H1 (cell line): ENCODE measurements at regions not wholly inside any gene's neighbourhood (a gene's known extent, or its start where the extent isn't known, plus 50 kb on each side); places are given as distances from the start of the nearest gene placed in this dataset.

ENCODE experiments used
- CTCF ChIA-PET: fragments of 300-600 bp; sonication (Branson Sonifier 250); formaldehyde crosslinking; loops from one replicate; lab custom pipeline; 2021; ENCODE audit not compliant: partially characterized antibody; lab: Charles Lee
- POLR2A ChIA-PET: fragments of 300-600 bp; sonication (Branson Sonifier 250); formaldehyde crosslinking; loops from one replicate; lab custom pipeline; 2021; ENCODE audit warnings: inconsistent platforms; ENCODE audit not compliant: partially characterized antibody; lab: Charles Lee
- DNase-seq, 2 experiments: peaks; one replicate each; pipeline versions ENCODE4 v3.0.0 to v3.0.0-alpha.2; 2010 to 2022; ENCODE audit warnings: low spot score in 2 of 2, low read depth in 1 of 2, mixed read lengths in 1 of 2
- FAIRE-seq: peaks from 2 replicates; lab custom pipeline; 2011; peaks lifted over from hg19 to GRCh38; lab: Jason Lieb, UNC
- H2AFZ ChIP-seq: 2 replicates; pipeline ENCODE4 v1.8.1; 2012; ENCODE audit warnings: low read length, inconsistent platforms
- H2AK5ac ChIP-seq: 2 replicates; pipeline ENCODE4 v1.6.1; 2013; ENCODE audit warnings: low read depth, low read length
- H2BK120ac ChIP-seq: replicated peaks from 2 replicates; pipeline ENCODE3; 2013; ENCODE audit warnings: low read depth, low read length, inconsistent platforms
- H2BK12ac ChIP-seq: 2 replicates; pipeline ENCODE4 v1.6.1; 2013; ENCODE audit warnings: low read depth, low read length
- H2BK15ac ChIP-seq: 2 replicates; pipeline ENCODE4 v1.6.1; 2013; ENCODE audit warnings: low read length
- H2BK20ac ChIP-seq: 2 replicates; pipeline ENCODE4 v1.6.1; 2013; ENCODE audit warnings: low read length
- H2BK5ac ChIP-seq: 2 replicates; pipeline ENCODE4 v1.6.1; 2013; ENCODE audit warnings: low read depth, low read length
- H3K14ac ChIP-seq: 2 replicates; pipeline ENCODE4 v1.6.1; 2013; ENCODE audit warnings: inconsistent platforms; ENCODE audit not compliant: insufficient read length
- H3K18ac ChIP-seq: 2 replicates; pipeline ENCODE4 v1.6.1; 2013; ENCODE audit warnings: low read length; ENCODE audit errors: extremely low read depth
- H3K23ac ChIP-seq: 2 replicates; pipeline ENCODE4 v1.6.1; 2013; ENCODE audit warnings: inconsistent platforms; ENCODE audit not compliant: insufficient read length
- H3K23me2 ChIP-seq: 2 replicates; pipeline ENCODE4 v1.6.1; 2013; ENCODE audit warnings: low read depth, low read length
- H3K27ac ChIP-seq: 2 replicates; pipeline ENCODE4 v1.6.1; 2011; ENCODE audit warnings: low read depth, low read length, inconsistent platforms
- H3K27me3 ChIP-seq, 4 experiments: replicated peaks in 1 of 4; 1 replicate in 1 of 4; 2 replicates in 3 of 4; pipeline versions ENCODE4 v1.6.1 to v1.8.1; 2011 to 2013; ENCODE audit warnings: low read length in 3 of 4, mild to moderate bottlenecking in 3 of 4, inconsistent platforms in 2 of 4, mixed read lengths in 2 of 4, moderate library complexity in 1 of 4; ENCODE audit not compliant: control insufficient read depth in 3 of 4, insufficient read depth in 3 of 4; ENCODE audit errors: extremely low read depth in 1 of 4
- H3K36me3 ChIP-seq, 4 experiments: 2 replicates each; pipeline versions ENCODE4 v1.6.1 to v1.8.1; 2011 to 2013; ENCODE audit warnings: mild to moderate bottlenecking in 4 of 4, low read length in 3 of 4, moderate library complexity in 2 of 4, control low read depth in 1 of 4, inconsistent platforms in 1 of 4; ENCODE audit not compliant: insufficient read depth in 4 of 4, control insufficient read depth in 2 of 4
- H3K4ac ChIP-seq: replicated peaks from 2 replicates; pipeline ENCODE3; 2013; ENCODE audit warnings: low read length, low read depth, mixed read lengths, inconsistent platforms; ENCODE audit not compliant: insufficient read length
- H3K4me1 ChIP-seq, 4 experiments: replicated peaks in 1 of 4; 1 replicate in 1 of 4; 2 replicates in 3 of 4; pipeline versions ENCODE4 v1.6.1 to v1.8.1; 2011 to 2013; ENCODE audit warnings: low read length in 3 of 4, inconsistent platforms in 2 of 4, mixed read lengths in 1 of 4; ENCODE audit not compliant: insufficient read depth in 4 of 4, control insufficient read depth in 3 of 4
- H3K4me2 ChIP-seq, 2 experiments: 2 replicates each; pipeline versions ENCODE4 v1.6.1 to v1.8.1; 2011 to 2013; ENCODE audit warnings: low read depth in 2 of 2, low read length in 2 of 2, control low read depth in 1 of 2, inconsistent platforms in 1 of 2, mild to moderate bottlenecking in 1 of 2; ENCODE audit not compliant: insufficient read depth in 1 of 2
- H3K4me3 ChIP-seq, 4 experiments: fragments of 200-600, 300-600 bp in 1 of 4; sonication (generic), shearing (Covaris generic), sonication (Bioruptor Twin) in 1 of 4; 2 replicates each; pipeline versions ENCODE4 v1.5.1 to v1.8.1; 2011 to 2016; ENCODE audit warnings: low read length in 4 of 4, low read depth in 3 of 4, control low read depth in 2 of 4, inconsistent platforms in 2 of 4, mild to moderate bottlenecking in 2 of 4, mixed read lengths in 1 of 4, moderate library complexity in 1 of 4; ENCODE audit not compliant: insufficient read depth in 2 of 4; ENCODE audit errors: extremely low read depth in 1 of 4
- H3K56ac ChIP-seq: replicated peaks from 2 replicates; pipeline ENCODE3; 2013; ENCODE audit warnings: low read depth, mild to moderate bottlenecking, mixed read lengths, low read length, inconsistent platforms; ENCODE audit not compliant: insufficient read length
- H3K79me1 ChIP-seq: 2 replicates; pipeline ENCODE4 v1.6.1; 2013; ENCODE audit warnings: low read depth, low read length, control low read depth
- H3K79me2 ChIP-seq, 2 experiments: 2 replicates each; pipeline versions ENCODE4 v1.6.1 to v1.8.1; 2012 to 2013; ENCODE audit warnings: low read length in 2 of 2, mild to moderate bottlenecking in 2 of 2, inconsistent platforms in 1 of 2; ENCODE audit not compliant: insufficient read depth in 2 of 2, control insufficient read depth in 1 of 2
- H3K9ac ChIP-seq, 4 experiments: replicated peaks in 1 of 4; 1 replicate in 1 of 4; 2 replicates in 3 of 4; pipeline versions ENCODE4 v1.6.1 to v1.8.1; 2011 to 2013; ENCODE audit warnings: low read depth in 3 of 4, low read length in 3 of 4, control low read depth in 2 of 4, mild to moderate bottlenecking in 2 of 4, moderate library complexity in 2 of 4, inconsistent platforms in 1 of 4; ENCODE audit errors: extremely low read depth in 1 of 4
- H3K9me3 ChIP-seq, 2 experiments: 2 replicates each; pipeline versions ENCODE4 v1.6.1 to v1.8.1; 2012 to 2013; ENCODE audit warnings: mild to moderate bottlenecking in 2 of 2, moderate library complexity in 2 of 2, control low read depth in 1 of 2, inconsistent platforms in 1 of 2, low read depth in 1 of 2, low read length in 1 of 2, mixed read lengths in 1 of 2; ENCODE audit not compliant: insufficient read depth in 2 of 2
- H4K20me1 ChIP-seq, 2 experiments: replicated peaks in 1 of 2; 2 replicates each; pipeline versions ENCODE3 to v1.8.1; 2011 to 2013; ENCODE audit warnings: inconsistent platforms in 2 of 2, low read length in 2 of 2, mild to moderate bottlenecking in 1 of 2; ENCODE audit not compliant: insufficient read depth in 2 of 2, control insufficient read depth in 1 of 2
- H4K5ac ChIP-seq: 2 replicates; pipeline ENCODE4 v1.6.1; 2013; ENCODE audit warnings: low read length, low read depth, mixed read lengths, inconsistent platforms; ENCODE audit not compliant: insufficient read length
- H4K8ac ChIP-seq: 2 replicates; pipeline ENCODE4 v1.8.0; 2013; ENCODE audit warnings: mild to moderate bottlenecking, moderate library complexity, low read length, inconsistent platforms; ENCODE audit not compliant: insufficient read depth; ENCODE audit errors: extremely low read depth
- H4K91ac ChIP-seq: replicated peaks from 2 replicates; pipeline ENCODE3; 2013; ENCODE audit warnings: low read length, mixed read lengths, inconsistent platforms; ENCODE audit not compliant: insufficient read length
- BACH1 ChIP-seq: IDR thresholded peaks from 2 replicates; pipeline ENCODE4 v1.6.1; 2012; ENCODE audit warnings: low read length, improper control_type of control experiment
- WGBS, 2 experiments: shearing (Covaris generic) in 1 of 2; methylation state at CpG; one replicate each; pipeline versions ENCODE4 v1.1.6 to v1.1.7; 2013 to 2015; ENCODE audit warnings: low lambda C conversion rate in 2 of 2, mixed read lengths in 2 of 2, inconsistent platforms in 1 of 2, low coverage in 1 of 2, missing lambda C conversion rate in 1 of 2; ENCODE audit not compliant: insufficient replicate concordance in 2 of 2, insufficient coverage in 1 of 2, insufficient read length in 1 of 2; ENCODE audit errors: extremely low coverage in 1 of 2, missing lambda C conversion rate in 1 of 2; 5-methylcytosine and 5-hydroxymethylcytosine counted together
- TF ChIP-seq, protein P1 (sequence below): IDR thresholded peaks from 2 replicates; pipeline ENCODE4 v1.6.1; 2012; ENCODE audit warnings: inconsistent platforms
- TF ChIP-seq, protein P2 (sequence below): IDR thresholded peaks from 2 replicates; pipeline ENCODE4 v1.6.1; 2012; ENCODE audit warnings: inconsistent platforms

DNA sequence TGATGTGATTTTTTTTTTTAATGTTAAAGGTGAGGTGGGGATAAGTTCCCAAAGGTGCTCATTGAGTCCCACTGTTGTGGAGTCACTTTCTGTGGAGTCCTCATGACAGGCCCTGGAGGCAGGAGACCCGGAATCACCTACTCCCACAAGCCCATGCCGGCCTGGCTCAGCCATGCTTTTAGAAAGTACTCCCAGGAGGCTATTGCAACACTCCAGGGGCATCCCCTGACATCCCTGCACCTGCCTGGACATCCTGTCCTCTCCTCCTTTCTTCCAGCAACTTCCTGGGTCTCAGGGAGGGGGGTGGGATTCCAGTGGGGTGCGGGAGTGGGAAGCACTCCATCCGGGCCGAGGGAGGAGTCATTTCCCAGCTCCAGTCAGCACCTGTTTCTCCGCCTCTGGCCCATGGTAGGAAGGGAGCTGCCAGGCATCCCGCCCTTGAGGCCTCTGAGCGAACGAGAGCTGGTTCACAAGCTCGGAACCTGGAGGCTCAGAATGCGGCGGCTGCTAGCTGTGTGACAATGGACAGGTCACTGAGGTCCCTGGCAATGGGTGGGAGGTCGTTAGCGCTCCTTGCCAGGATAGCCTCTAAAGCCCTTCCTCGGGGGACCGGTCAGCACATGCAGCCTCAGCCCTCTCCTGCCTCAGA is 163.9 kb upstream of the ID2 start:
- Histone ChIP-seq H3K27ac (no peak overlapping the region), H3K14ac (no peak overlapping the region), H3K4ac (no peak overlapping the region), H3K9ac (no peak overlapping the region), H4K20me1 (no peaks in the 10 kb centered on the region), H2BK120ac (no peak overlapping the region), H3K27me3 (no peaks in the 10 kb centered on the region; a peak in 1 of 7 replicates), H3K18ac (no peak overlapping the region), H4K8ac (no peak overlapping the region), H4K5ac (no peak overlapping the region), H2BK12ac (no peak overlapping the region; the same call in 1 of the 2 replicates), H2BK15ac (no peak overlapping the region), H3K36me3 (no peaks in the 10 kb centered on the region), H3K79me1 (no peaks in the 10 kb centered on the region), H4K91ac (no peak overlapping the region), H2AK5ac (no peak overlapping the region), H3K4me3 (no peak overlapping the region), H3K56ac (no peak overlapping the region), H2AFZ (no peak overlapping the region), H2BK5ac (no peak overlapping the region), H3K79me2 (no peaks in the 10 kb centered on the region), H2BK20ac (no peak overlapping the region), H3K23ac (no peak overlapping the region), H3K4me1 (no peaks in the 10 kb centered on the region), H3K9me3 (peaks cover 0 to 4% of the 10 kb centered on the region in 2 experiments; a peak in 1 of 4 replicates), H3K23me2 (no peaks in the 10 kb centered on the region), H3K4me2 (no peak overlapping the region)
- TF ChIP-seq, protein P1, sequence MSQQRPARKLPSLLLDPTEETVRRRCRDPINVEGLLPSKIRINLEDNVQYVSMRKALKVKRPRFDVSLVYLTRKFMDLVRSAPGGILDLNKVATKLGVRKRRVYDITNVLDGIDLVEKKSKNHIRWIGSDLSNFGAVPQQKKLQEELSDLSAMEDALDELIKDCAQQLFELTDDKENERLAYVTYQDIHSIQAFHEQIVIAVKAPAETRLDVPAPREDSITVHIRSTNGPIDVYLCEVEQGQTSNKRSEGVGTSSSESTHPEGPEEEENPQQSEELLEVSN, result peak; percentile 56; the same call in 1 of the 2 replicates
- TF ChIP-seq BACH1, result no peak
- TF ChIP-seq, protein P2, sequence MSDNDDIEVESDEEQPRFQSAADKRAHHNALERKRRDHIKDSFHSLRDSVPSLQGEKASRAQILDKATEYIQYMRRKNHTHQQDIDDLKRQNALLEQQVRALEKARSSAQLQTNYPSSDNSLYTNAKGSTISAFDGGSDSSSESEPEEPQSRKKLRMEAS, result peak; percentile 26; the same call in 1 of the 2 replicates
- 90% methylated on average over 15 of the region's 16 CpGs; no CpG with 5 or more reads in 1 of the 2 experiments for WGBS, 2 experiments
- no peak for DNase-seq
- ChIA-PET CTCF (no interaction called here), POLR2A (interaction anchor here (1.7 kb wide), 1 partner anchor 163 kb away, joined by 4 read pairs; the partner anchor contains the start of gene ID2)
- FAIRE-seq, result no peak
